Colonic mucosa (tissue), 4 donors: ENCODE measurements at regions not wholly inside any gene's neighbourhood (a gene's known extent, or its start where the extent isn't known, plus 50 kb on each side); places are given as distances from the start of the nearest gene placed in this dataset.

Source experiments
- DNase-seq: peaks from one replicate; pipeline ENCODE4 v3.0.0-alpha.2; 2020
- H3K27ac ChIP-seq: fragments of 200-600 bp; one replicate; pipeline ENCODE4 v1.8.0; 2021
- H3K27me3 ChIP-seq: fragments of 200-600 bp; one replicate; pipeline ENCODE4 v1.8.0; 2021
- H3K36me3 ChIP-seq: fragments of 200-600 bp; one replicate; pipeline ENCODE4 v1.8.0; 2021
- H3K4me1 ChIP-seq: fragments of 200-600 bp; one replicate; pipeline ENCODE4 v1.8.0; 2021; ENCODE audit warnings: mild to moderate bottlenecking
- H3K4me3 ChIP-seq: fragments of 200-600 bp; one replicate; pipeline ENCODE4 v1.8.0; 2021
- H3K9ac ChIP-seq, 2 donors: one replicate each; pipeline ENCODE4 v1.7.0; 2013; ENCODE audit warnings: control low read depth in 2 of 2, low read depth in 2 of 2, low read length in 2 of 2
- H3K9me3 ChIP-seq: fragments of 200-600 bp; one replicate; pipeline ENCODE4 v1.8.0; 2021
- intact Hi-C: fragments of 100-400 bp; cut with DNase I; formaldehyde crosslinking; loops from one replicate; pipeline ENCODE4 v1.14.1; 2022
- TF ChIP-seq, protein P1 (sequence below): fragments of 200-600 bp; IDR thresholded peaks from one replicate; pipeline ENCODE4 v1.8.0; 2022; ENCODE audit warnings: antibody characterized with exemption, mild to moderate bottlenecking
- donor health status: healthy.
- donor health status: DM: no; HTN: no; CAD: no.
- donor health status: DM: no; HTN: no; CAD: no.

DNA sequence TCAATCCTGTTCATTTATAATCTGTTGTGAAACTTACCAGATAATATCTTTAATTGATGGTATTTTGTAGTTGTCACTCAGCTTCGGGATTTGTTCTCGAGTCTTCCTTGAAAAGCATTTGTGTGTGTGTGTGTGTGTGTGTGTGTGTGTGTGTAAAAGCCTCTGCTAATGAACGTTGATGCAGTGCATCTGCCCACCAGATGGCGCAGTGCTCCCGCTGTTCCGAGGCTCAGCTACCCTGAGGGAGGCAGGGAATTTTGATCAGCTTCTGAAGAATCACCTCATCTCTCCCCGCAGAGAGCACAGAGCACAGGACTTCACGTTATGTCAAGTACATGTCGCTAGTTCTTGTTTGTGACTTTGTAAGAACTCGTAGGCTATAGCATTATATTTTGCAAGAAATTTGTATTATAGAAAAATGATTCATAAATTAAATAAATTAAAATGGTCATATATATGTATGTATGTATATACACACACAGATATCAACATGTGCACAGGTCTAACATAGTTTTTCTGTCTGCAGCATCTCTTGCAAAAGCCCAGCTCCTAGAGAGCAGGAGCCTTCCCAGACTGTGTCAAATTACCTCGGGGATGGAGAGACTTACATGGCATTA is 316.7 kb upstream of the IGFBP7 start:
- Histone ChIP-seq H3K27ac (no peak overlapping the region), H3K9ac (no peak overlapping the region), H3K9me3 (no peaks in the 10 kb centered on the region), H3K36me3 (no peaks in the 10 kb centered on the region), H3K27me3 (no peaks in the 10 kb centered on the region), H3K4me1 (no peaks in the 10 kb centered on the region), H3K4me3 (no peak overlapping the region)
- TF ChIP-seq, protein P1, sequence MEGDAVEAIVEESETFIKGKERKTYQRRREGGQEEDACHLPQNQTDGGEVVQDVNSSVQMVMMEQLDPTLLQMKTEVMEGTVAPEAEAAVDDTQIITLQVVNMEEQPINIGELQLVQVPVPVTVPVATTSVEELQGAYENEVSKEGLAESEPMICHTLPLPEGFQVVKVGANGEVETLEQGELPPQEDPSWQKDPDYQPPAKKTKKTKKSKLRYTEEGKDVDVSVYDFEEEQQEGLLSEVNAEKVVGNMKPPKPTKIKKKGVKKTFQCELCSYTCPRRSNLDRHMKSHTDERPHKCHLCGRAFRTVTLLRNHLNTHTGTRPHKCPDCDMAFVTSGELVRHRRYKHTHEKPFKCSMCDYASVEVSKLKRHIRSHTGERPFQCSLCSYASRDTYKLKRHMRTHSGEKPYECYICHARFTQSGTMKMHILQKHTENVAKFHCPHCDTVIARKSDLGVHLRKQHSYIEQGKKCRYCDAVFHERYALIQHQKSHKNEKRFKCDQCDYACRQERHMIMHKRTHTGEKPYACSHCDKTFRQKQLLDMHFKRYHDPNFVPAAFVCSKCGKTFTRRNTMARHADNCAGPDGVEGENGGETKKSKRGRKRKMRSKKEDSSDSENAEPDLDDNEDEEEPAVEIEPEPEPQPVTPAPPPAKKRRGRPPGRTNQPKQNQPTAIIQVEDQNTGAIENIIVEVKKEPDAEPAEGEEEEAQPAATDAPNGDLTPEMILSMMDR = peak; percentile 39
- intact Hi-C loops = loop anchor here (10.0 kb wide), 1 partner anchor 262 kb away; no protein-coding TSS in a partner anchor
- peak; percentile 65 for DNase-seq

DNA sequence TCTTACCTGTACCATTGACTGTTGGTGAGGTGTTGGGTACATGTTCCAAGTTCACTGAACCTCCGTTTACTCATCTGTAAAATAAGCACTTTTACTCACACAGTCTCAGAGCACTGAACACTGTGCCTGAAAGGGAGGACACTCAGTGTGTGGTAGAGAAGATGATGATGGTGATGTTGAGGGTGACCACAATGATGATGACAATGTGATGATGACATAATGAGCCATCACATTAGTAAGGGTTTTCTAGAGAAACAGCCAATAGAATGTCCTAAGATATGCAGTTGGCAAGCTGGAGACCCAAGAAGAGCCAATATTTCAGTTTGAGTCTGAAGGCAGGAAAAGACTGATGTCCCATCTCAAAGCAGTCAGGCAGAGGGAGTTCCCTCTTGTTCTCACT is 315.4 kb upstream of the IGFBP7 start:
- intact Hi-C loops = loop anchor here (10.0 kb wide), 1 partner anchor 261 kb away; no protein-coding TSS in a partner anchor
- H3K9me3 ChIP-seq = no peaks in the 10 kb centered on the region

DNA sequence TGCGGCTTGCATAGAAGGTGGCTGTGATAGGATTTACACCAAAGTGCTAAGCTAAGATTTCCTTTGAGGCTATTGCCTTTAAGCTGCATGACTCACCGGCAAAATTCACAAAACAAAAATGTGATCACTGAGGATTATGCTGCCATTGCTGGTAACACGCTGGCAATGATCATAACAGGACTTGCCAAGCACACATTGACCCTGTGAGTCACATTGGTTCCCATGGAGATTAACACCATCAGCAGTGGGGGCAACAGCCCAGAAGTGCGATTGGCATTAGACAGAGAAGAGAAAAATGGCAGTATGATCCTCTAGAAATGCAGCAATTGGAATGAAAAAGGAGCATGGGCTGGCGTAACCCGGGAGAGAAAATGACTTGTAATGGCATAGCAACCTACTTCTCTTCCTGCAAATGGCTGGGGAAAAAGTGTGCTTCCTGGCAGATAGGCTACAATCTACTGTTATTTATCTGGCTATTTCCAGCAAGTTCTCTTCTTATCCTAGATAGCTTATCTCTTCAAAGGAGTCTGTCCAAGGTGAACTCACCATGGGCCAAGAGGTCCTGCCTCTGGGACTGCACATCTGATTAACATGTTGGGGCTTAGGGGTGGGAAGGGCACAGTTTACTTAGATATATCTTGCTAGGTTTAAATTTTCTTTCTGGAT is 314.2 kb upstream of the IGFBP7 start:
- Histone ChIP-seq H3K36me3 (no peaks in the 10 kb centered on the region), H3K4me1 (no peaks in the 10 kb centered on the region), H3K4me3 (no peak overlapping the region), H3K27me3 (no peaks in the 10 kb centered on the region), H3K9me3 (no peaks in the 10 kb centered on the region), H3K27ac (no peak overlapping the region), H3K9ac (no peak overlapping the region)
- no peak for DNase-seq
- TF ChIP-seq, protein P1 = no peak
- intact Hi-C loops = loop anchor here (10.0 kb wide), 1 partner anchor 260 kb away; no protein-coding TSS in a partner anchor

More for the DNA sequence above, 315.4 kb upstream of the IGFBP7 start:
- no peaks in the 10 kb centered on the region for H3K36me3 ChIP-seq
- TF ChIP-seq, protein P1 = no peak
- H3K27ac ChIP-seq = no peak overlapping the region
- no peak overlapping the region for H3K4me3 ChIP-seq
- H3K4me1 ChIP-seq = no peaks in the 10 kb centered on the region
- no peak overlapping the region for H3K9ac ChIP-seq
- no peak for DNase-seq
- no peaks in the 10 kb centered on the region for H3K27me3 ChIP-seq

DNA sequence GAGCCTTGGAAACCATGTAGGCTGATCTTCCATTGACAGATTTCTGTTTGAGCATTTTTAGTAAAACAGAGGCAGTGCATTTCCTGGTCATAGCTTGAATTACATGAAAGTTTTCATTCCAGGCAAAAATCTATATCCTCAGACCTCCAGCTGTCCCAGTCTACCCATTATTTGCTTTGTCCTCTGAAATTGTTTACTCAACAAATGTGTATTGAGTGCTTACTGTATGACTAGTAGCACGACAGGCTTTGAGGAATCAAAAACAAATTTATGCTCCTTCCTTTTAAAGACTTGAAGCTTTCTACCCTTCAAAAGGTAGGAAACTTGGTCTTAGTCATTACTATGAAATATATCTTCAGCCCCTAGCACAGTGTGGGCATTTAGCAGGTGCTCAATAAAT is 307.9 kb upstream of the IGFBP7 start:
- intact Hi-C loops = no loop called here

DNA sequence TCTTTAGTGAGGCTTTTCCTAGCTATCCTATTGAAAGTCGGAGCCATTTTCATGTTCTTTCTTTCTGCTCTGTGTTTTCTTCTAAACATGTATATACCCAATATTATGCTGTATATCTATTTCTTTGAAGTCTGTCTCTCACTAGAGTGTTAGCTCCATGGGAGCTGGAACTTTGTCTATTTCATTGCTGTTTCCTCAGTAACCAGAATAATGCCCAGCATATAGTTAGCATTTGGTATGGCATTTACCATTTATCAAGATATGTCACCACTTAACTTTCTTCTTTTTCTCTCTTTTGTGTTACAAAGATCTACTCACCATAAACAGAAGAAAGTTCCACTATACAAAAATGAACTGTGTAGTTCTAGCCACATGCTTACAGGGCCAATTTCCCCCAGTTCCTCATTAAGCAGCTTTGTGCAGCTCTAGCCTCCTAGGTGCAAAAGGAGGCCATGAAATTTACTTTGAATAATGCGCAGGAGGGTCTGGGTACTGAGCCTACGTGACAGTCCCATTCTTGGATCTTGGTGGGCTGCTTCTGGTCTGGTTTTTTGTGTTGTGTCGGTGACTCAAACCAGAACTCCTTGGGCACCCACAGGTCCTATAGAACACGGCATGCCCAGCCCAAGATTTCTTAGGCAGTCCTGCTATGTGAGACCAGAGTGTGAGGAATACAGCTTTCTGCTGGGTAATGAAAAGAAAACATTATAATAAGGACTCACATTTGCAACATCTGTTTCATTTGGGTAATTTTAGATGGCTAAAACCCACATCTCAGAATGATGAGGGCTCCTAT is 302.3 kb upstream of the IGFBP7 start:
- intact Hi-C loops = no loop called here
- Histone ChIP-seq H3K36me3 (no peaks in the 10 kb centered on the region), H3K27me3 (no peaks in the 10 kb centered on the region), H3K9me3 (no peaks in the 10 kb centered on the region), H3K9ac (no peak overlapping the region), H3K4me1 (no peaks in the 10 kb centered on the region), H3K4me3 (no peak overlapping the region), H3K27ac (no peak overlapping the region)
- TF ChIP-seq, protein P1 = no peak
- no peak for DNase-seq

More for the DNA sequence above, 307.9 kb upstream of the IGFBP7 start:
- Histone ChIP-seq H3K9ac (no peak overlapping the region), H3K9me3 (no peaks in the 10 kb centered on the region), H3K4me1 (no peaks in the 10 kb centered on the region), H3K27me3 (no peaks in the 10 kb centered on the region), H3K27ac (no peak overlapping the region), H3K36me3 (no peaks in the 10 kb centered on the region), H3K4me3 (no peak overlapping the region)
- no peak for DNase-seq
- TF ChIP-seq, protein P1 = no peak
